ENCODE measurements at regions not wholly inside any gene's neighbourhood (a gene's known extent, or its start where the extent isn't known, plus 50 kb on each side); places are given as distances from the start of the nearest gene placed in this dataset.

- no peak for TF ChIP-seq CTCF (IDR thresholded peaks at IDR 0.05)
- TF ChIP-seq POLR2A (IDR thresholded peaks at IDR 0.05): no peak
Observed at GRCh38 chr6:78502386-78502887, 364.9 kb upstream of the IRAK1BP1 start.
